ENCODE measurements at regions not wholly inside any gene's neighbourhood (a gene's known extent, or its start where the extent isn't known, plus 50 kb on each side); places are given as distances from the start of the nearest gene placed in this dataset.

- no peak for DNase-seq
Observed at GRCh38 chr6:26197933-26198721, 110.9 kb downstream of the HFE start.

- DNase-seq: no peak
Observed at GRCh38 chr6:26198722-26199056, 111.5 kb downstream of the HFE start.

GRCh38 chr6:26199057-26199772 lies 112.0 kb downstream of the HFE start:
- DNase-seq: peak; percentile 55

DNA sequence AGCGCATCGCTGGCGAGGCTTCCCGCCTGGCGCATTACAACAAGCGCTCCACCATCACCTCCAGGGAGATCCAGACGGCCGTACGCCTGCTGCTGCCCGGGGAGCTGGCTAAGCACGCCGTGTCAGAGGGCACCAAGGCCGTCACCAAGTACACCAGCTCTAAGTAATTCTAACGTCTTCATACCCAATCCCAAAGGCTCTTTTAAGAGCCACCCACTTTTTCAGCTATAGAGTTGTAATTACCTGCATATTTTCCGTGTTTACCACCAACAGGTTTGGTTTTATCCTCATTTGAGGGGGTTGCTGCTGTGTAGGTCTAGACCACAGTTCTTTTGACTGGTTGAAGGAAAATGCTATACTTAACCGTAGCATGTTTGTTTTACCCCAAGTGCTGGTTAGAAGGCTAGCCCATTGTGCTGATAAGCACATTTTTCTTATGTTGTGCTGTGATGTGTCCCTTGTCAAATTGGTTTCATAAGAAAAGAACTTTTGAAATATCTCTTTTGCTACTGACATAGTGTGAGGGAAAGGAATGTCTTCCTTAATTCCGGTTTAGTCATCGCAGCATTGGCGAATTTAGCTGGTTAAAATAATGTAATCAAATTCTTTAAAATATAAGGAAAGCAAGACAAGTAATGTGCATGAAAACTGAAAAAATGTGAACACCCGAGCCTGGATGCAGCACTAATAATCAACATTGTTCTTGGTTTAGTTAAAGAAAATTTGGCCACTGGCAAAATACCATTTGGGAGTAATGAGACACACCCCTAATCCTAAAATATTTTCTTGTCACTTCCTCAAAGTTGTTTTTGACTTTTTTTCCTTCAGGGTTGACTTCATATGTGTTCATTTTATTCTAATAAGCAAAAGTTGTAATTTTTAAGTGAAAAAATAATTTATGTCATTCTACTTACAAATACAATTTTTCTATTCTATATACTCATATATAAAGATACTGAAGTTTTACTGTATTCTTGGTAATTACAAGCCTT lies 112.8 kb downstream of the HFE start:
- DNase-seq: no peak

- no peak for DNase-seq
Observed at GRCh38 chr6:26200918-26201721, 113.9 kb downstream of the HFE start.

DNA sequence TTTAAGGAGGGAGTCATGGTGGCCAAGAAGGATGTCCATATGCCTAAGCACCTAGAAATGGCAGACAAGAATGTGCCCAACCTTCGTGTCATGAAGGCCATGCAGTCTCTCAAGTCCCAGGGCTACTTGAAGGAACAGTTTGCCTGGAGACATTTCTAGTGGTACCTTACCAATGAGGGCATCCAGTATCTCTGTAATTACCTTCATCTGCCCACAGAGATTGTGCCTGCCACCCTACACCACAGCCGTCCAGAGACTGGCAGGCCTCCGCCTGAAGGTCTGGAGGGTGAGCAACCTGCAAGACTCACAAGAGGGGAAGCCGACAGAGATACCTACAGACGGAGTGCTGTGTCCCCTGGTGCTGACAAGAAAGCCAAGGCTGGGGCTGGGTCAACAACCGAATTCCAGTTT lies 115.0 kb downstream of the HFE start:
- DNase-seq: no peak

DNA sequence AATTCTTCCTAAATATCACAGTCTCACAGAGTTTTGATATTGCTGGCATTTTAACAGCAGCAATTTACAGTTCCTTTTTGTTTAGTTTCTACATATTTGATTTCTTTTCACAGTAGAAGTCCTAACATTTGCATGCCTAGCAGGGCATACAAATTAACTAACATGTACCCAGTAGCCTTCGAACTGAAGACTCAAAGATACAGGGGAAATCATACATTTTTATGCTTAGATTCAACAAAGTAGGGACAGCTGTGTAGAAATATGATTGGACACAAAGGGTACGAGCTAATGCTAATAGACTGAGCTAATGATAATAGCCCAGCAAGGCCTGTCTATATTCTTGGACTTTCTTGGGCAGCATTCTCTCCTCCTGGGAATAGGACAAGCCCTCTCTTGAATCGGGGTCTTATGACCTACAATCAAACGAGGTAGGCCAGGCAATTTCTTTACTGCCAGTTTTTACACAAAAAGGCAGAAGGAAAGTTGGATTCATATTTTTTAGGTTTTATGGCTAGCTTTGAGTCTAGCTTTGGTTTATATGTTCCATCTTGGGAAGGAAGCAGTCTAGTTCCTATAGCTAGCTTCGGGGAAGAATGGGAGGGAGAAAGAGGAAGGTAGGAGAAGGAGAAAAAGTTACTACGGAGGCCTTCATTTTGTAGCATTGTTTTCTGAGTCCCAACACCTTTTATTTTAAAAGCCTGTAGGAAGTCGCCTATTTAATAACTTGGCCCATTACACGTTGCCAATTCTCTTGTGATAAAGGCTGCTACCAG lies 115.8 kb downstream of the HFE start:
- no peak for DNase-seq

DNA sequence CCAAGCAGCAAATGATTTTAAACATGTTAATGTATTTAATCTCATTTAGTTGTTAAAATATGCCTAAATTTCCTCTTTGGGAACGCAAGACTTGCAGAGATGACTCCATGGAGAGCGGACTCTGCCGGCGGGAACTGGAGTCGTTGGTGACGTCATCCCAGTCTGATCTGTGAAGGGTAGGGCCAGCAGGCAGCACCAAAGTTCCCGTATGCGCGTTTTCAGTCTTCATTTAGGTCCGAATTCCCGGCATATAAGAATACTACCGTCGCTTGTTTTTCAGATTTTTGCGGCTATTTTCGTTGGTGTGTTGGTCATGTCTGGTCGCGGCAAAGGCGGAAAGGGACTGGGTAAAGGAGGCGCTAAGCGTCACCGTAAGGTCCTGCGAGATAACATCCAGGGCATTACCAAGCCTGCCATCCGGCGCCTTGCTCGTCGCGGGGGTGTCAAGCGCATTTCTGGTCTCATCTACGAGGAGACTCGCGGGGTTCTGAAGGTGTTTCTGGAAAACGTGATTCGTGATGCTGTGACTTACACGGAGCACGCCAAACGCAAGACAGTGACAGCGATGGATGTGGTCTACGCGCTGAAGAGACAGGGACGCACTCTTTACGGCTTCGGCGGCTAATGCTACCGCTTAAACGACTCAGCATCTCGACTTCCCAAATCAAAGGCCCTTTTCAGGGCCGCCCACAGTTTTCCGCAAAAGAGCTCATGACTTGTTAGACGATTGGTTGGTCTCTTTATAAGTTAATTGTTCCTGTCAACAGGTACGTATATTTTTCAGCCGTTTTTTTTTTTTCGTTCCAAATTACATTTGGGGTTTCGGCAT lies 117.3 kb downstream of the HFE start:
- DNase-seq: peak; percentile 72

DNA sequence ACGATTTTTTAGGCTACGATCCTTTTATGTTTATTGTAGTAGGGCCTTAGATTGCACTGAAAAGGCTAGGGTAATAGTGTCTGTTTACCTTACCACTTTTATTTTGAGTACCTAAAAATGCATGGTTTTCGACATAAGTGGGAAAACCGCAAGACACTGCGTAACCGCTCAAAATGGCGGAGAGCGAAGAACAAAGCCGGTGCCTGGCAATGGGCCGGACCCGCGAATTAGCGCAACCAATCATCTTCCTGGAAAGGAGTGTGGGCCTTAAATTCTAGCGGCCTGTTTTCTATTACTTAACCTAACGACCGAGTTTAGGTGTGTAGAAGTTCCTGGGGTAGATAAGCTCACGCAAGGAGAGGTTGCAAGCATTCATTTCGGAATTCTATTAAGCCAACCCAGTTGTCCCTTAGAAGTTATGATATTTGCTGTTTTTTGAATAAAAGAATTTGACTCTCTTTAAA lies 118.0 kb downstream of the HFE start:
- DNase-seq: peak; percentile 63

GRCh38 chr6:26205625-26206574 lies 118.7 kb downstream of the HFE start:
- no peak for DNase-seq

GRCh38 chr6:26206868-26207801 lies 119.9 kb downstream of the HFE start:
- no peak for DNase-seq

DNA sequence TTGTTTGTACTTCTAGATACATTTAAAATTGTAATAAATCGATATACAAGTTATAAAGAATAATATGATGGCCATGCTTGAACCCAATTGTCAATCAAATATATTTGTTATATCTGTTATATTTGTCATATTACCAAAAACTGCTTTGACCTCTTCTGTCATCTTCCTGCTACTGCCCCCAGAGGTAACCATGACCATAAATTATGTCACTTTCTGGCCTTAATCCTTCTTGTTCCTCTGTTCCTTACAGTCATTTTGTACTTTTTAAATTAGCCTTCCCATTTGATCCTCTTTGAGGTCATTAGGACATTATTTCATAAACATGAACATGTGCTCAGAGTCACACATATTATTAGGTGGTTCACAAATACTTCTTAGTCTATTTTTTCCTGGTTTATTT lies 124.7 kb downstream of the HFE start:
- DNase-seq: no peak

GRCh38 chr6:26213334-26214075 lies 126.3 kb downstream of the HFE start:
- DNase-seq: no peak

- DNase-seq: no peak
Observed at GRCh38 chr6:26214803-26215584, 127.8 kb downstream of the HFE start.

DNA sequence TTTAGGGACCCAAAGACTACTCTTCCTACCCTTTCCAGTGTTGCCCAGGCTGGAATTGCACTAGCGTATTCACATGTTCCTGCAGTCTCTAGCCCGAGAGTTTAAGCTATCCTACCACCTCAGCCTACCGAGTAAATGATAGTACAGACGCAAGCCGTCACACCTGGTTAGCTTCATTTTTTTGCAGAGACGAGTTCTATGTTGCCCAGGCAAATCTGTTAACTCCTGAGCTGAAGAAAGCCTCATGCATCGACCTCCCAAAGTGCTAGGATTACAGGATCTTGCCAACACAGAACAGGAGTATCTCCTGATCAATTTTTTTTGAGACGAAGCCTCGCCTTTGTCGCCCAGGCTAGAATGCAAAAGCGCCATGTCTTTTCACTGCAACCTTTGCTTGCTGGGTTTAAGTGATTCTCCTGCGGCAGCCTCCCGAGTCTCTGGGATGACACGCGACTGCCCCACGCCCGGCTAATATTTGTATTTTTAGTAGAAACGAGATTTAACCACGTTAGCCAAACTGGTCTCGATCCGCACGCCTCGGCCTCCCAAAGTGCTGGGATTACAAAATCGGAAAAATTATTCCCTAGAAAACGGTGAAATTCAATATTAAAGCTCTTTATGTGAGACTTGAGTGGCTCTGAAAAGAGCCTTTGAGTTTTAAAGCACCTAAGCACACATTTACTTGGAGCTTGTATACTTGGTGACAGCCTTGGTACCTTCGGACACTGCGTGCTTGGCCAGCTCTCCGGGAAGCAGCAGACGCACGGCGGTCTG lies 128.5 kb downstream of the HFE start:
- DNase-seq: no peak

Measured in effector CD8-positive, alpha-beta T cell (primary cell).